Liver (tissue), 8 donors: ENCODE measurements at regions not wholly inside any gene's neighbourhood (a gene's known extent, or its start where the extent isn't known, plus 50 kb on each side); places are given as distances from the start of the nearest gene placed in this dataset.

Experiments
- DNase-seq: peaks from one replicate; pipeline ENCODE4 v3.0.0-alpha.2; 2017; ENCODE audit warnings: low spot score
- H3K27ac ChIP-seq, 2 donors: one replicate each; pipeline ENCODE4 v1.7.0; 2013; ENCODE audit warnings: inconsistent platforms in 2 of 2, low read length in 2 of 2, control low read depth in 1 of 2, low read depth in 1 of 2, mild to moderate bottlenecking in 1 of 2
- H3K27me3 ChIP-seq, 4 donors: one replicate each; pipeline versions ENCODE4 v1.6.1 to v1.7.0; 2013; ENCODE audit warnings: low read length in 3 of 4, inconsistent platforms in 1 of 4, mild to moderate bottlenecking in 1 of 4, moderate library complexity in 1 of 4; ENCODE audit not compliant: control insufficient read depth in 4 of 4, insufficient read depth in 4 of 4
- H3K36me3 ChIP-seq, 4 donors: one replicate each; pipeline versions ENCODE4 v1.6.1 to v1.7.0; 2013; ENCODE audit warnings: low read length in 3 of 4, mild to moderate bottlenecking in 3 of 4, low read depth in 1 of 4, moderate library complexity in 1 of 4; ENCODE audit not compliant: control insufficient read depth in 4 of 4, insufficient read depth in 3 of 4
- H3K4me1 ChIP-seq, 4 donors: one replicate each; pipeline versions ENCODE4 v1.6.1 to v1.7.0; 2013; ENCODE audit warnings: low read length in 3 of 4, mild to moderate bottlenecking in 3 of 4, moderate library complexity in 1 of 4; ENCODE audit not compliant: control insufficient read depth in 4 of 4, insufficient read depth in 4 of 4
- H3K4me3 ChIP-seq, 3 donors: one replicate each; pipeline versions ENCODE4 v1.6.1 to v1.7.0; 2013; ENCODE audit warnings: low read length in 3 of 3, control low read depth in 1 of 3, low read depth in 1 of 3, mild to moderate bottlenecking in 1 of 3
- H3K9ac ChIP-seq, 2 donors: one replicate each; pipeline ENCODE4 v1.7.0; 2013; ENCODE audit warnings: low read length in 2 of 2, mild to moderate bottlenecking in 2 of 2, moderate library complexity in 2 of 2, control low read depth in 1 of 2, low read depth in 1 of 2
- H3K9me3 ChIP-seq, 4 donors: one replicate each; pipeline versions ENCODE4 v1.6.1 to v1.7.0; 2013; ENCODE audit warnings: low read length in 3 of 4; ENCODE audit not compliant: control insufficient read depth in 4 of 4
- ATF3 ChIP-seq: IDR thresholded peaks from 2 replicates; pipeline ENCODE4 v1.6.1; 2016; ENCODE audit warnings: antibody characterized with exemption
- CTCF ChIP-seq: fragments of 150-350 bp; IDR thresholded peaks from 2 replicates; pipeline ENCODE4 v1.5.1; 2017; ENCODE audit warnings: improper control_type of control experiment, low read depth, low read length; ENCODE audit not compliant: missing input control
- EGR1 ChIP-seq, 2 donors: IDR thresholded peaks; 2 replicates each; pipeline ENCODE4 v1.6.1; 2016 to 2018; ENCODE audit warnings: antibody characterized with exemption in 2 of 2, low read depth in 2 of 2
- FOXA1 ChIP-seq: IDR thresholded peaks from 2 replicates; pipeline ENCODE4 v1.6.1; 2016; ENCODE audit warnings: antibody characterized with exemption
- HNF4G ChIP-seq: IDR thresholded peaks from 2 replicates; pipeline ENCODE4 v1.6.1; 2016; ENCODE audit warnings: antibody characterized with exemption
- JUND ChIP-seq, 2 donors: IDR thresholded peaks; 2 replicates each; pipeline ENCODE4 v1.6.1; 2016; ENCODE audit warnings: antibody characterized with exemption in 2 of 2
- REST ChIP-seq: IDR thresholded peaks from 2 replicates; pipeline ENCODE4 v1.6.1; 2016; ENCODE audit warnings: antibody characterized with exemption, mild to moderate bottlenecking
- RXRA ChIP-seq, 2 donors: IDR thresholded peaks; 2 replicates each; pipeline ENCODE4 v1.6.1; 2017 to 2018; ENCODE audit warnings: antibody characterized with exemption in 2 of 2, mild to moderate bottlenecking in 1 of 2
- TAF1 ChIP-seq: conservative IDR thresholded peaks from 2 replicates; pipeline ENCODE4 v1.6.1; 2016; ENCODE audit warnings: antibody characterized with exemption, mild to moderate bottlenecking
- YY1 ChIP-seq: IDR thresholded peaks from 2 replicates; pipeline ENCODE4 v1.6.1; 2016; ENCODE audit warnings: antibody characterized with exemption, mild to moderate bottlenecking
- ZBTB33 ChIP-seq: IDR thresholded peaks from 2 replicates; pipeline ENCODE4 v1.6.1; 2016; ENCODE audit warnings: antibody characterized with exemption
- WGBS: extraction: QIAGEN DNeasy Blood & Tissue Kit; methylation state at CpG from one replicate; pipeline ENCODE4 v1.1.7; 2013; 5-methylcytosine and 5-hydroxymethylcytosine counted together
- donor health status: healthy.
- donor health status: healthy.
- donor health status: healthy.
- donor health status: healthy.
- donor health status: healthy.

GRCh38 chr11:32002311-32002710, 88.6 kb upstream of the RCN1 start (continued):
- TF ChIP-seq REST, result no peak
- TF ChIP-seq CTCF, result no peak
- no peak for TF ChIP-seq FOXA1
- no peak for TF ChIP-seq YY1

GRCh38 chr11:31997955-31998354, 92.9 kb upstream of the RCN1 start:
- 81% methylated on average over 2 of the region's 2 CpGs for WGBS
- peaks cover 0 to 6% (median 2%) of the 10 kb centered on the region in 4 donors for H3K4me1 ChIP-seq
- no peak overlapping the region for H3K4me3 ChIP-seq
- peaks cover 0 to 5% (median 1%) of the 10 kb centered on the region in 4 donors for H3K27me3 ChIP-seq
- no peak for TF ChIP-seq JUND (IDR thresholded peaks at IDR 0.05)
- TF ChIP-seq RXRA (IDR thresholded peaks at IDR 0.05), result no peak
- no peak for TF ChIP-seq ZBTB33
- no peak for TF ChIP-seq EGR1 (IDR thresholded peaks at IDR 0.05; ENCODE audit: low read depth in 2 of 2)
- TF ChIP-seq HNF4G, result no peak
- TF ChIP-seq REST, result no peak
- TF ChIP-seq ATF3, result no peak
- TF ChIP-seq CTCF, result no peak
- TF ChIP-seq TAF1, result no peak
- no peak overlapping the region for H3K27ac ChIP-seq
- no peak for DNase-seq
- no peak overlapping the region for H3K9ac ChIP-seq
- H3K36me3 ChIP-seq, result no peaks in the 10 kb centered on the region
- no peaks in the 10 kb centered on the region for H3K9me3 ChIP-seq
